ENCODE measurements at regions not wholly inside any gene's neighbourhood (a gene's known extent, or its start where the extent isn't known, plus 50 kb on each side); places are given as distances from the start of the nearest gene placed in this dataset.

- DNase-seq: no peak
Measured at GRCh38 chr3:40817017-40817416, 292.3 kb downstream of the ZNF621 start.

DNA sequence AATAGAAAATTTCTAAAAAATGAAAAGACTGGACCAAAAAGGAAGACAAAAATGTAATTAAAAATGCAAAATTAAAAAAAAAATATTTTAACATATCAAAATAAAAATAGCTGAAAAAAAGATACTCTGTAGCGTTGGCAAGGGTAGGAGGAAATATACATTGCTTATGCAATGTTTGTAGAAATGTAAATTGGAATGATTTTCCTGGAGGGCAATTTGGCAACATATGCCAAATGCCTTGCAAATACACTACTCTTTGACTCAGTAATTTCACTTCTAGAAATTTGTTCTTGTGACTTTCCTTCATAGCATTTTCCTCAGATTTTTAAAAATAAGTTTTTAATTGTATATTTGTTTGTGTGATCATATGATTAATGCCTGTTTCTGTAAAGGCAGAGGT, 296.6 kb downstream of the ZNF621 start:
- no peak for DNase-seq

GRCh38 chr3:40827226-40827625, 302.5 kb downstream of the ZNF621 start:
- no peak for DNase-seq

DNA sequence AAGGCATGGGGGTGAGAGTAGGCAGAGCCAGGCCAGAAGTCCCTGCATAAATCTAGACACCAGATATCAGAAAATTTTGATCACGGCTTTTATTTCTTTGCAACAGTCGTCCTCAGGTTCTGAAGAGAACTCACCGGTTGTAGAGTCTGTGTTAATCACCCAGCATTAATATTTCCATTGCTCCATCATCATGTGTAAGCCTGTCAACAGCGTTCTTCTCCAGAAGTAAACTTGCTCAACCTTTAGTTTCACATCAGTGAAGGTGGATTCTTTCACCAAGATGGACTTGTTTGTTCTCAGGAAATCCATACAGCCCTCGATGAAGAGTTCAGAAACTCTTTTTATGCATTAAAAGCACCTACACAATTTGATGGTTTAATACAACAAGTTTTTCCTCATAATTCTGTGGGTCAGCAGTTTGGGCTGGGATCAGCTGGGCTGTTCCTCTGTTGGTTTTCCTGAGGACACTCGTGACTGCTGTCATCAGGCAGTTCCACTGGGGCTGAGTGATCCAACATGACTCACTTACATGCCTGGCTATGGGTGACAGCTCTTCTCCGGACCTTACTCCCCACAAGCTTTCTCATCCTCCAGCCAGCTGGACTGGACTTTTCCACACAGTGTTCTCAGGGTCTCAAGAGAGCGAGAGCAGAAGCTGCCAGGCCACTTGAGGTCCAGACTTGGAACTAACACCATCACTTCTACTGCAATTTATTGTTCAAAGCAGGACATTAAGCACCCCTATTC, 303.4 kb downstream of the ZNF621 start:
- DNase-seq: peak in 1 of 3 donors; percentile 13

DNA sequence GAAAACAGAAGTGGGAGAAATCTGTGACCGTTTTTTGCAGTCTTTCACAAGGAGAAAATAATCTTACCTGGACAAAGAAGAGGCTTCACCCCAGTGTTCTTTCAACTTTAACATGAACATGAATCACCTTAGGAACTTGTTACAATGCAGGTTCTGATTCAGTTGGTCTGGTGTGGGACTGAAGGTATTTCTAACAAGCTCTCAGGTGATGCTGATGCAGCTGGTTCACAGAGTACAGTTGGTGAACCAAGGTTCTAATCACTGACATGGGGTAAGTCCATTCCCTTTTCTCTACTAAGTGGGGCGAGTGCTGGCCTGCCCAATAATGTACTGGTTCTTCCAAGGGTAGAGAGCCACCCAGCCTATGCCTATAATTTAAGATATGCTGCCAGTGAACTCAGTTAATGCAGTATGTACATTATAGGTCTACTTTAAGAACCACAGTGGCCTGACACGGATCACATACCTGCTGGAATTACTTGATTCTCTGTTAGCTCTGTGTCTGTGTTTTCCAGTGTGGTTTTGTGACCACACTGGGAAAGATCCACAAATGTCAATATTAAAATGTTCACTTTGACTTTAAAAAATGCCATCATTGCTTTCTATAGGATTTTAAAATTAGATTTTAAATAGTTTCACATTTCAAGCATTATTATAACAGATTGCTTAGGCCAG, 304.1 kb downstream of the ZNF621 start:
- no peak for DNase-seq

- no peak for DNase-seq
Measured at GRCh38 chr3:40829876-40830275, 305.1 kb downstream of the ZNF621 start.

- no peak for DNase-seq
Measured at GRCh38 chr3:40837300-40837699, 312.5 kb downstream of the ZNF621 start.

DNA sequence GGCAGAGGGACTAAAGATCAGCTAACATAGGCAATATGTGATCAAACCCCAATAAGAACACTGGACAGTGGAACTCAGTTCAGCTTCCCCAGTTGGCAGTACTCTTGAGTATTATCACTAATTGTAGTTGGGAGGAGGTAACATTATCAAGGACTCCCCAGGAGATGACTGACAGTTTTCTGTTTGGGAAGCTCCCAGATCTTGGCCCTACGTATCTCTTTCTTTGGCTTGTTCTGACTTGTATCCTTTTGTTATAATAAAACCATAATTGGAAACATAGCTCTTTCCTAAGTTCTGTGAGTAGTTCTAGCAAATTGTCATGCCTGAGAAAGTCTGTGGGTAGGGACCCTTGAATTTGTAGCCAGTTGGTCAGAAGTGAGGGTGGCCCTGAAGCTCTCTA, 316.4 kb downstream of the ZNF621 start:
- DNase-seq: no peak

DNA sequence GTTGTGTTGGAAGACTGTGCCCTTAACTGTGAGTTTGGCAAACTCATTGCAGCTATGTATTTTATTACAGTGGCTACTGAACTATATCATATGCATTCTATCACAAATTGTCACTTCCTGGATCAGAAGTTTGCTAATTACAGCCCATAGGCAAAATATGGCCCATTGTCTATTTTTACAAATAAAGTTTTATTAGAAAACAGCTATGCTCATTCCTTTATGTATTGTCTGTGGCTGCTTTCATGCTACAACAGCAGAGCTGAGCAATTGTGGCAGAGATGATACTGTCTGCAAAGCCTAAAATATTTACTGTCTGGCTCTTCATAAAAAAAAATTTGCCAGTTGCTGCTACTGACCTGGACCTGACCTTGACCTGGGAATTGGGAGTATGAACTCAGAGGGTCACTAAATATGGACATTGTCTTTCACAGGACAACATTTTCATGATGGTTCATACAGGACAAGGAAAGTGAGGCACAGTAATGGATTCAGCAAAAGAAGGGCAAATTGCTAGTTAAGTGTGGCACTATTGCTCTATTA, 316.9 kb downstream of the ZNF621 start:
- no peak for DNase-seq

- no peak for DNase-seq
Measured at GRCh38 chr3:40842714-40843113, 318.0 kb downstream of the ZNF621 start.

- no peak for DNase-seq
Measured at GRCh38 chr3:40843208-40843624, 318.5 kb downstream of the ZNF621 start.

- DNase-seq: no peak
Measured at GRCh38 chr3:40843851-40844548, 319.2 kb downstream of the ZNF621 start.

- DNase-seq: no peak
Measured at GRCh38 chr3:40844896-40845295, 320.1 kb downstream of the ZNF621 start.

- DNase-seq: no peak
Measured at GRCh38 chr3:40845447-40845846, 320.7 kb downstream of the ZNF621 start.

- no peak for DNase-seq
Measured at GRCh38 chr3:40845916-40846315, 321.2 kb downstream of the ZNF621 start.

- peak; percentile 34 to 63 (median 42) for DNase-seq
Measured at GRCh38 chr3:40846451-40846850, 321.7 kb downstream of the ZNF621 start.

- DNase-seq: peak; percentile 57 to 84 (median 74)
Measured at GRCh38 chr3:40847551-40847992, 322.8 kb downstream of the ZNF621 start.

- DNase-seq: peak; percentile 25 to 57 (median 34)
Measured at GRCh38 chr3:40848421-40848820, 323.7 kb downstream of the ZNF621 start.

DNA sequence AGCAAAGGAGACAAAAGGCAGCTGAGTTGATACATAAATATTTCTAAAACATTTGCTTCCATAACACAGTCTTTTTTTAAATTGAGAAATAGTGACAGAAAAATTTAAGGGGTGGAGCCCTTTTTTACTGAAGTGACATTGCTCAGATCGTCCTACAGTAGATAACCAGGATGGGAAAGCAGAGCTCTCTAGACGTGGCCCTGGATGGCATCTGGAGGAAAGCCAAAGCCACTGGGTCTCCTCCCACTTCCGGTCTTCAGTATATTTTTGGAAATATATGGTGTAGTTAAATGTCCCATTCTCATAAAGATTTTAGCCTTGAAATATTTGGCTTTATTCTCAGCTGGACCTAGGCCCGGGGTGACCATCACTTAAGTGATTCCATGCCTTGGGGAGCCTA, 326.1 kb downstream of the ZNF621 start:
- no peak for DNase-seq

DNA sequence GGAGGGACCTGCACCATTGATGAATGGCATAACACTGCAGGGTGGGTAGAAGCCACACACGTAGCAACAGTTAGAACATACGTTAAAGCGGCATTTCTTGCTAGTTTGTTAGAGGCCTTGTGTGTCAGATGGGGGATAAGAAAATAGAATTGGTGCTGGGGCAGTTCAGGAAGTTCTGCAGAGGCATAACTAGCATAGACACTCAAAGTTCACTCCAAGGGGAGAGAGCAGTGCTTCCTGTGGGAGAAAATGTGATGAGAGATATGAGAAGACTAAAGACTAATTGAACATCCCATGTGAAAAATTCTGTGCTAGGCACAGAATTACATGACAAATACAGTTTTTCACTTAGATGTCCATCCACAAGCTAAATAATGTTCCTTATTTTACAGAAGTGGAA, 327.1 kb downstream of the ZNF621 start:
- no peak for DNase-seq

GRCh38 chr3:40852712-40853111, 328.0 kb downstream of the ZNF621 start:
- no peak for DNase-seq

- no peak for DNase-seq
Measured at GRCh38 chr3:40853474-40853873, 328.7 kb downstream of the ZNF621 start.

GRCh38 chr3:40855871-40856270, 331.1 kb downstream of the ZNF621 start:
- DNase-seq: no peak
